Natural killer cell (primary cell): ENCODE measurements at regions not wholly inside any gene's neighbourhood (a gene's known extent, or its start where the extent isn't known, plus 50 kb on each side); places are given as distances from the start of the nearest gene placed in this dataset.

Experiments used
- ATAC-seq, 3 donors: fragments of 150-1000 bp in 2 of 3; fragments of 200-7000 bp in 1 of 3; cut with Tn5 transposase; 1 replicate in 1 of 3; 2 replicates in 2 of 3; pipeline ENCODE4 v1.10.0; 2021; ENCODE audit warnings: mild to moderate bottlenecking in 2 of 3, moderate library complexity in 2 of 3
- DNase-seq, 2 donors: peaks; one replicate each; pipeline versions ENCODE4 v3.0.0 to v3.0.0-alpha.2; 2013 to 2021; ENCODE audit warnings: mixed read lengths in 1 of 2
- H3K27ac ChIP-seq: one replicate; pipeline ENCODE4 v1.5.1; 2013; ENCODE audit warnings: mild to moderate bottlenecking, low read length
- H3K27me3 ChIP-seq: one replicate; pipeline ENCODE4 v1.6.1; 2013; ENCODE audit warnings: low read length; ENCODE audit not compliant: control insufficient read depth, insufficient read depth
- H3K36me3 ChIP-seq: one replicate; pipeline ENCODE4 v1.6.1; 2013; ENCODE audit warnings: low read length; ENCODE audit not compliant: control insufficient read depth, insufficient read depth
- H3K4me1 ChIP-seq: one replicate; pipeline ENCODE4 v1.6.1; 2013; ENCODE audit warnings: low read length; ENCODE audit not compliant: control insufficient read depth, insufficient read depth
- H3K4me3 ChIP-seq: one replicate; pipeline ENCODE4 v1.5.1; 2013; ENCODE audit warnings: low read length
- H3K9me3 ChIP-seq: one replicate; pipeline ENCODE4 v1.6.1; 2013; ENCODE audit warnings: low read length; ENCODE audit not compliant: control insufficient read depth, insufficient read depth
- H3K27ac Mint-ChIP-seq, 2 donors: one replicate each; pipeline ENCODE4 v1.8.0; 2022; ENCODE audit warnings: mild to moderate bottlenecking in 2 of 2, mixed read lengths in 2 of 2, moderate library complexity in 1 of 2
- H3K27me3 Mint-ChIP-seq, 2 donors: one replicate each; pipeline ENCODE4 v1.8.0; 2022; ENCODE audit warnings: low read depth in 2 of 2, mixed read lengths in 2 of 2
- H3K36me3 Mint-ChIP-seq: one replicate; pipeline ENCODE4 v1.8.0; 2022; ENCODE audit warnings: mixed read lengths
- H3K4me1 Mint-ChIP-seq, 2 donors: one replicate each; pipeline ENCODE4 v1.8.0; 2022; ENCODE audit warnings: mixed read lengths in 2 of 2
- H3K4me3 Mint-ChIP-seq: one replicate; pipeline ENCODE4 v1.8.0; 2022; ENCODE audit warnings: mild to moderate bottlenecking, moderate library complexity, mixed read lengths
- H3K9me3 Mint-ChIP-seq, 2 donors: one replicate each; pipeline ENCODE4 v1.8.0; 2022; ENCODE audit warnings: mixed read lengths in 2 of 2
- CTCF ChIP-seq: fragments of 200-600 bp; IDR thresholded peaks from one replicate; pipeline ENCODE4 v1.8.0; 2022; ENCODE audit warnings: antibody characterized with exemption
- WGBS: methylation state at CpG from one replicate; pipeline ENCODE4 v1.1.7; 2013; ENCODE audit warnings: missing lambda C conversion rate; ENCODE audit not compliant: insufficient coverage; 5-methylcytosine and 5-hydroxymethylcytosine counted together
- intact Hi-C: fragments of 100-400 bp; cut with micrococcal nuclease; formaldehyde crosslinking; loops from one replicate; pipeline ENCODE4 v1.14.2; 2022

- Histone ChIP-seq H3K9me3 (no peaks in the 10 kb centered on the region), H3K4me1 (peaks cover 9% of the 10 kb centered on the region), H3K36me3 (no peaks in the 10 kb centered on the region), H3K27me3 (no peaks in the 10 kb centered on the region), H3K4me3 (peak overlapping the region; percentile 33), H3K27ac (peak overlapping the region; percentile 73)
- peak in 2 of 3 donors; percentile 53 to 73 for ATAC-seq
- H3K4me3 Mint-ChIP-seq, result peak overlapping the region; percentile 79
- H3K9me3 Mint-ChIP-seq, result no peaks in the 10 kb centered on the region
- TF ChIP-seq CTCF, result no peak
- peak in 1 of 2 donors; percentile 40 for DNase-seq
- peaks cover 14% of the 10 kb centered on the region in 2 donors for H3K4me1 Mint-ChIP-seq
- intact Hi-C loops, result no loop called here
- no peaks in the 10 kb centered on the region for H3K36me3 Mint-ChIP-seq
- H3K27ac Mint-ChIP-seq, result peak overlapping the region; percentile 46 to 56
- WGBS, result 46% methylated on average over 17 of the region's 17 CpGs
- no peaks in the 10 kb centered on the region for H3K27me3 Mint-ChIP-seq
Observed at GRCh38 chr14:34018564-34019244, 67.8 kb upstream of the EGLN3 start.

- Mint-ChIP-seq H3K36me3 (no peaks in the 10 kb centered on the region), H3K4me3 (peak overlapping the region; percentile 79), H3K9me3 (no peaks in the 10 kb centered on the region), H3K27me3 (no peaks in the 10 kb centered on the region), H3K4me1 (peaks cover 14 to 20% of the 10 kb centered on the region in 2 donors), H3K27ac (peak overlapping the region; percentile 46 to 56)
- ATAC-seq, result peak in 2 of 3 donors; percentile 40 to 51
- Histone ChIP-seq H3K4me1 (peaks cover 11% of the 10 kb centered on the region), H3K27ac (peak overlapping the region; percentile 73), H3K27me3 (no peaks in the 10 kb centered on the region), H3K9me3 (no peaks in the 10 kb centered on the region), H3K4me3 (peak overlapping the region; percentile 33), H3K36me3 (no peaks in the 10 kb centered on the region)
- TF ChIP-seq CTCF, result no peak
- intact Hi-C loops, result no loop called here
- peak in 1 of 2 donors; percentile 7 for DNase-seq
- 56% methylated on average over 2 of the region's 5 CpGs for WGBS
Observed at GRCh38 chr14:34018125-34018524, 67.3 kb upstream of the EGLN3 start.

- no peaks in the 10 kb centered on the region for H3K27me3 Mint-ChIP-seq
- no peak overlapping the region for H3K27ac Mint-ChIP-seq
- ATAC-seq, result no peak
- WGBS, result 100% methylated on average over 1 of the region's 2 CpGs
- no peak for TF ChIP-seq CTCF
- H3K9me3 Mint-ChIP-seq, result peaks cover 0 to 2% of the 10 kb centered on the region in 2 donors
- peaks cover 11% of the 10 kb centered on the region for H3K4me1 ChIP-seq
- no peaks in the 10 kb centered on the region for H3K36me3 Mint-ChIP-seq
- H3K4me1 Mint-ChIP-seq, result peaks cover 14 to 22% of the 10 kb centered on the region in 2 donors
- no peak overlapping the region for H3K27ac ChIP-seq
- intact Hi-C loops, result no loop called here
- H3K4me3 ChIP-seq, result no peak overlapping the region
- no peaks in the 10 kb centered on the region for H3K36me3 ChIP-seq
- H3K27me3 ChIP-seq, result no peaks in the 10 kb centered on the region
- H3K9me3 ChIP-seq, result no peaks in the 10 kb centered on the region
- DNase-seq, result no peak
- no peak overlapping the region for H3K4me3 Mint-ChIP-seq
Observed at GRCh38 chr14:34015383-34015782, 64.5 kb upstream of the EGLN3 start.

GRCh38 chr14:34014936-34015335, 64.1 kb upstream of the EGLN3 start:
- ATAC-seq (no peak), DNase-seq (no peak)
- H3K4me1 ChIP-seq, result peaks cover 11% of the 10 kb centered on the region
- no peaks in the 10 kb centered on the region for H3K36me3 ChIP-seq
- intact Hi-C loops, result no loop called here
- H3K9me3 Mint-ChIP-seq, result peaks cover 0 to 2% of the 10 kb centered on the region in 2 donors
- no peak overlapping the region for H3K4me3 Mint-ChIP-seq
- H3K27ac Mint-ChIP-seq, result no peak overlapping the region
- H3K27ac ChIP-seq, result no peak overlapping the region
- H3K9me3 ChIP-seq, result no peaks in the 10 kb centered on the region
- no peak for TF ChIP-seq CTCF
- H3K27me3 ChIP-seq, result no peaks in the 10 kb centered on the region
- no peaks in the 10 kb centered on the region for H3K27me3 Mint-ChIP-seq
- no peaks in the 10 kb centered on the region for H3K36me3 Mint-ChIP-seq
- WGBS, result 82% methylated on average over 2 of the region's 3 CpGs
- no peak overlapping the region for H3K4me3 ChIP-seq
- peaks cover 14 to 22% of the 10 kb centered on the region in 2 donors for H3K4me1 Mint-ChIP-seq
